Upper lobe of right lung (tissue), 1 donor: ENCODE measurements at regions not wholly inside any gene's neighbourhood (a gene's known extent, or its start where the extent isn't known, plus 50 kb on each side); places are given as distances from the start of the nearest gene placed in this dataset.

Source experiments
- ATAC-seq: fragments of 200-7000 bp; cut with Tn5 transposase; one replicate; pipeline ENCODE4 v1.9.1; 2020; ENCODE audit warnings: mild to moderate bottlenecking, moderate library complexity
- DNase-seq: peaks from one replicate; pipeline ENCODE4 v3.0.0-alpha.2; 2020
- H3K27ac ChIP-seq: fragments of 200-600 bp; one replicate; pipeline ENCODE4 v1.8.0; 2022
- H3K27me3 ChIP-seq: fragments of 200-600 bp; one replicate; pipeline ENCODE4 v1.8.0; 2022; ENCODE audit warnings: mild to moderate bottlenecking
- H3K36me3 ChIP-seq: fragments of 200-600 bp; one replicate; pipeline ENCODE4 v1.8.0; 2022
- H3K4me1 ChIP-seq: fragments of 200-600 bp; one replicate; pipeline ENCODE4 v1.8.0; 2022
- H3K4me3 ChIP-seq: fragments of 200-600 bp; one replicate; pipeline ENCODE4 v1.8.0; 2022; ENCODE audit warnings: mild to moderate bottlenecking
- H3K9me3 ChIP-seq: fragments of 200-600 bp; one replicate; pipeline ENCODE4 v1.8.0; 2022
- CTCF ChIP-seq: fragments of 200-600 bp; IDR thresholded peaks from one replicate; pipeline ENCODE4 v1.8.0; 2022; ENCODE audit warnings: antibody characterized with exemption
- intact Hi-C: fragments of 100-400 bp; cut with DNase I; formaldehyde crosslinking; loops from one replicate; pipeline ENCODE4 v1.11.0; 2022
- donor health status: DM: no; HTN: yes; CAD: no; lungs with severe emphysema.

GRCh38 chr20:58000861-58001260 lies 227.6 kb downstream of the ANKRD60 start:
- no peaks in the 10 kb centered on the region for H3K9me3 ChIP-seq
- ATAC-seq (no peak), DNase-seq (no peak)
- no peaks in the 10 kb centered on the region for H3K36me3 ChIP-seq
- intact Hi-C loops = no loop called here
- no peak overlapping the region for H3K4me3 ChIP-seq
- peaks cover 25% of the 10 kb centered on the region for H3K4me1 ChIP-seq
- H3K27me3 ChIP-seq = no peaks in the 10 kb centered on the region
- no peak for TF ChIP-seq CTCF
- no peak overlapping the region for H3K27ac ChIP-seq

GRCh38 chr20:57999465-58000111 lies 228.9 kb downstream of the ANKRD60 start:
- DNase-seq (no peak), ATAC-seq (peak; percentile 81)
- intact Hi-C loops = no loop called here
- no peaks in the 10 kb centered on the region for H3K27me3 ChIP-seq
- TF ChIP-seq CTCF = no peak
- H3K4me1 ChIP-seq = peaks cover 25% of the 10 kb centered on the region
- no peaks in the 10 kb centered on the region for H3K9me3 ChIP-seq
- H3K36me3 ChIP-seq = no peaks in the 10 kb centered on the region
- H3K4me3 ChIP-seq = peak overlapping the region; percentile 17
- peak overlapping the region; percentile 45 for H3K27ac ChIP-seq

GRCh38 chr20:57998981-57999464 lies 229.4 kb downstream of the ANKRD60 start:
- H3K4me3 ChIP-seq = peak overlapping the region; percentile 17

GRCh38 chr20:57998276-57998675 lies 230.2 kb downstream of the ANKRD60 start:
- DNase-seq = no peak
- no peak for TF ChIP-seq CTCF
- no peak overlapping the region for H3K27ac ChIP-seq
- H3K36me3 ChIP-seq = no peaks in the 10 kb centered on the region
- peaks cover 25% of the 10 kb centered on the region for H3K4me1 ChIP-seq
- no peak for ATAC-seq
- H3K9me3 ChIP-seq = no peaks in the 10 kb centered on the region
- no peaks in the 10 kb centered on the region for H3K27me3 ChIP-seq
- intact Hi-C loops = no loop called here
- no peak overlapping the region for H3K4me3 ChIP-seq

More at GRCh38 chr20:57998981-57999464, 229.4 kb downstream of the ANKRD60 start:
- intact Hi-C loops = no loop called here
- H3K9me3 ChIP-seq = no peaks in the 10 kb centered on the region
- H3K27ac ChIP-seq = peak overlapping the region; percentile 45
- ATAC-seq (no peak), DNase-seq (no peak)
- H3K27me3 ChIP-seq = no peaks in the 10 kb centered on the region
- no peaks in the 10 kb centered on the region for H3K36me3 ChIP-seq
- TF ChIP-seq CTCF = no peak
- H3K4me1 ChIP-seq = peaks cover 25% of the 10 kb centered on the region

- no peaks in the 10 kb centered on the region for H3K9me3 ChIP-seq
- ATAC-seq (no peak), DNase-seq (no peak)
- TF ChIP-seq CTCF = no peak
- no peaks in the 10 kb centered on the region for H3K27me3 ChIP-seq
- H3K36me3 ChIP-seq = no peaks in the 10 kb centered on the region
- H3K27ac ChIP-seq = no peak overlapping the region
- peaks cover 25% of the 10 kb centered on the region for H3K4me1 ChIP-seq
- intact Hi-C loops = no loop called here
- H3K4me3 ChIP-seq = no peak overlapping the region
These were observed 231.2 kb downstream of the ANKRD60 start for GRCh38 chr20:57996936-57997890.
